NCI-H2227 (cell line): ENCODE measurements at regions not wholly inside any gene's neighbourhood (a gene's known extent, or its start where the extent isn't known, plus 50 kb on each side); places are given as distances from the start of the nearest gene placed in this dataset.
"Not testable (repeated sequence)": the region's sequence is repeated elsewhere in the genome, so short reads cannot be mapped to it uniquely, and the experiment has no call there.

Source experiments
- DNase-seq: peaks from one replicate; lab custom pipeline; 2025; ENCODE audit not compliant: unreplicated experiment; lab: John Stamatoyannopoulos, UW

DNA sequence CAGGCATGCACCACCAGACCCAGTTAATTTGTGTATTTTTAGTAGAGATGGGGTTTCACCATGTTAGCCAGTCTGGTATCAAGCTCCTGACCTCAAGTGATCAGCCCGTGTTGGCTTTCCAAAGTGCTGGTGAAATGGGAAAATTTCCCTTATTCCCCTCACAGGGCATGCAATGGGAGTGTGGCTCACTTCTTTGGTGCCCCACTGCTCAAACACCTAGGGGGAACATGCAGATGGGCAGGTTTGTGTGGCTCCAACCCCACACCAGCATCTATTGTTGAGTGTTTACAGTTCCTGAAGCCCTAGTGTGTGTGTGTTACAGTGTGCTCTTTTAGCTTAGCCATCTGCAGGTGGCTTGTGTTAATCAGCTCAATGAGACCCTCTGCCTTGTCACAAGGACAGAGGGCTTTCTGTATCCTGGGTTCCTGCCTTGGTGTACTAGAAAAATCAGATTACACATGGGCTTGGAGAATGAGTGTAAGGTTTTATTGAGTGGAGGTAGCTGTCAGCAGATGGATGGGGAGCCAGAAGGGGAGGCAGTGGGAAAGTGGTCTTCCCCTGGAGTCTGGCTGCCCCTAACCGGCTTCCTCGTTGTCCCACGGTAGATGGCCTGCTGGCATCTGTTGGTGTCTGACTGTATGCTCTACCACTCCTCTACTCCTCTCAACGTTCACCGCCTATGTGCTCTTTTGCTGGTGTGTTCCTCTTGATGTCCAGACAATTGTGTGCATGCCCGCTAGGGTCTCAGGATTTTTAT lies 248.1 kb upstream of the CBLB start:
- no peak for DNase-seq

DNA sequence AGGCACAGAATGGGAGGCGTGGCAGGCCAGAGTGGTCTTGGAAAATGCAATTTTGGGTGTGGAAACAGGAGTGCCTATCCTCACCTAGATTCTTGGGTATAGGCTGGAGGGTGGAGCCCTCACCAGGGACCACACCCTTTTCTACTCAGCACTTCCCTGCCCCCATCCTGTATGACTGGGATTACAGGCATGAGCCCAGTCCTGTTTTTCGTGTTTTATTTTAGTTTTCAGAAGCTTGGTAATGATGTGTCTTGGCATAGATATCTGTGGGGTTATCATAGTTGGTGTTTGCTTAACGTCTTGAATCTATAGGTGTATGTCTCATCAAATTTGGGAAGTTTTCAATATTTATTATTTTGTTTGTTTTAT lies 248.7 kb upstream of the CBLB start:
- no peak for DNase-seq

DNA sequence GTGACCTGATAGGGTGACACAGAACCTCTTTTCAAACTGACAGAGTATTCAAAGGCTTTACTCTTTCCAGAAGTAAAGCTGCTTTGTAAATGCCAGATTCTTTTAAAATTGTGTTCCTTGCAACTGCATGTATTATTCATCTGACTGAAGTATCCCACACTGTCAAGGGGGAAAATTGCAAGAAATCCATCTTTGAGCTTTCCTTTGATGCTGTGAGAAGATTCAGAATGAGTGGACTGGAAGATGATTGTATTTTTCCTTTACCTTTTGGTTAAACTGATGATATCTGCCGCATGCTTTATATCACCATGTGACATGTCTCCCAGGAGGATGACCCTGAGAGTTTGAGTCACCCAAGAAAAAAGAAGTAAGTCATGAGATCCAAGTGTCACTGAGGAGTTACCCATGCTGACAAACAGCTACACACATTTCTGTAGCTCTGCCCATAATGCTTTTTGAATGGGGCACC lies 250.8 kb upstream of the CBLB start:
- DNase-seq: no peak

DNA sequence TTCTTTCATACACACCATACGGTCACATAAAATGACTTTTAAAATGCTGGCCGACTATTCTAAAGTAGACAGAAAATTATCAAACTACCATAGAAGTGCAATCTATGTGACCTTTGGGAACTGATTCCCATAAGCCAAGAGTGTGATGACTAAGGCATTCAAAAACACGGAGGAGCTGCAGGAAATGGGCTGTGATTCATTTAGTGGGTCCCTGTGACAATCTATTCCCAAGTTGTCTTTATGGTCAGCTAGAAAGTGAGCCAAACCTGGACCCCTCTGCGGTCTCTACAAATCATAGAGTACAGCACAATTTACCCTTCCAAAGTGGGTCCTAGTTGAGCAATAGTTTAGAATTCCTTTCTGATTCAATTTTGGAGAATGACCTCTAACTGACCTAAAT lies 251.5 kb upstream of the CBLB start:
- no peak for DNase-seq

DNA sequence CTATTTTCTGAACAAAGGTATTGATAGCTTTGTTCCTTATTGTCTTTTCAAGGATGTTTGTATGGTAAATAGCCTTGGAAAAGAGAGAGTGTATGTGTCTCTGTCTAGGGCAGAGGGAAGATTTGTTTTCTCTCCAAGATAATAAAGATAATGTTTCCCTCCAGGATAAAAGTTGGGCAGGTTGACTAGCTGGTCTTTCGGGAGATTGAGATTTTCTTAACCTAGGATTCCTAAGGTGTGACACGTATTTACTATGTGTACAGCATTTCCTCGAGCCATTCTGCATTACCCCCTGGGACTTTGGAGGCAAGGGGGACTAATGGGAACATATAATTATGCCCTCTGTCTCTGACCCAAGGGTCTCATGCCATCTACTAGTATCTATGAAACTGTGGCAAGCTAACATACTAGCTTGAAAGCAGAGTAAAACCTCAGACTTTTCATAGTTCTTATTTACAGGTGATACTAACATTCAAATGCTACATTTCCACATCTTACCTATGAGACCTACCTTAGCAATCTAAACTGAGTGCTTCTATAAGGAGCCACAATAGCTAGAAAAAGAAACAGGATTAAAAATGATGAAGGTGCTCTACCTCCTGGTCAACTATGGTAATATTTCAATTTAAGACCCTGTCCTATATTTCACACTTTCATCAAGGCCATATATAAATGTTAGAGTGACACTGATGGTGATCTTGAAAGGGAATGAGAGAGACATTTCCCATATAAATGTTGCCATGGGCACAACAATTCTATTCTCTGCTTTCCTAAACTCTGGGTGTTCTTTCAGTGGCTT lies 252.9 kb upstream of the CBLB start:
- no peak for DNase-seq

DNA sequence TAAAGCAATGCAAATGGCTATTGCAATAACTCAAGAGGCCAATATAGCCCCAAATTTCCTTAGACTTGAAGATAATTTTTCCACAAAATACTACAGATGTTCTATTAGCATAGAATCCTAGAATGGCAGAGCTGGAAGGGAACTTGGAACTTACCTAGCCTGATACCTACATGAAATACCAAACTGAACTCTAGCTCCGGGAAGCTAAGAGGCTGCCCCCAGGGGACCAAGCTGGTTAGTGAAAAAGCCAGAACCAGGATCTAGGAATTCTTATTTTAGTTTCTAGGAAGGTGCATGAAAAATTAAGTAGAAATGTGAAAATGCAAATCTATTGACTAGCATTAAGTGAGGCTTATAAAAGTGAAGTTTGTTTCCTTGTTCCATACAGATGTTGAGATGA lies 256.0 kb upstream of the CBLB start:
- DNase-seq: no peak

DNA sequence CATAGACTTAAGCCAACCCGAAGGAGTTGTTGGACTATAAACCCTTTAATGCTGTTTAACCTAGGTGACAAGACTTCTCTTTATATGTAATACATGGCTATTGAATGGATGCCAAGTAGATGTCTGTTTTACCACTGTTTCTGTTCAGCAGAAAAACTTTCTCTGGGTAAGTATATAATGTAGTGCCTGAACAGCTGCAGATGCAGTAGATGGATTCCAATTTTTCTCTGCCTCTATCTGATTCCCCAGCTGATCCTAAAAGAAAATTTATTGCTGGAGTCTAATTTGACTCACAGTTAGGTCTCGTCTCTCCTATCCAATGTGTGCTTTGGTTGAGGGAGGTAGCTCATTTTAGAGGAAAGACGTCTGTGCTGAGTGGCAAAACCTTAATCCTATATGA lies 256.5 kb upstream of the CBLB start:
- DNase-seq: no peak

DNA sequence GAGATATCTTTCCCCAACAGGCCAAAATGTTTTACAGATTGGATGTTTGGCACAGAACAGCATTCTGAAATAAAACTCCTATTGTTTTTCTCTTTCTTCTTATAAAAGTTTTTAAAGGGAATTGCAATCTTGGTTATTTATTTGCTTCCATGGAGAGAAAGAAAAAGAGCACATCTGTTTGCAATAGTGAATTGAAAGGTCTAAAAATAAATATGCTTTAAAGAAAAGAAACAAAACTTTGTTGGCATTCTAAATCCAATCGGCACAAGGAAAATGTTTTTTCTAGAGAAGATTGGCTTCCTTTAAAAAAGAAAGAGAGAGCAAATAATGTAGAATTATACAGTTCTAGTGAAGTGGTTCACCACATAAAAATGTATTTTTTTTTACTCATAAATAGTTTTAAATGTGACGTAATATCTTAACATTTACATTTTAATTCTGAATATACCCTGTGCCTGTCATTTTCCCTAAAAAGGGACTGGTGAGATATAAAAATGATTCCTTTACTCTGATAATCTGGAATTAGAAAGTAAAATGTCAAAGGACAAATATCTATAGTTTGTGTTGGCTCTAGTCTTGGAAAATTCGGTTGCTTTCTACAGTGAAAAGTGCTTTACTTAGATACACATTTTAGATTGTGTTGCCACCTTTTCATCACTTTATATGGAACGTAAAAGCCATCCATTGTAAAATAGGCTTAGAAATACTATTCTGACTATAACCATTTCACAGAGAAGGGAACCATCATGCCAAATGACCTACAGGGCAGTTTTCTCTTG lies 257.4 kb upstream of the CBLB start:
- DNase-seq: no peak

DNA sequence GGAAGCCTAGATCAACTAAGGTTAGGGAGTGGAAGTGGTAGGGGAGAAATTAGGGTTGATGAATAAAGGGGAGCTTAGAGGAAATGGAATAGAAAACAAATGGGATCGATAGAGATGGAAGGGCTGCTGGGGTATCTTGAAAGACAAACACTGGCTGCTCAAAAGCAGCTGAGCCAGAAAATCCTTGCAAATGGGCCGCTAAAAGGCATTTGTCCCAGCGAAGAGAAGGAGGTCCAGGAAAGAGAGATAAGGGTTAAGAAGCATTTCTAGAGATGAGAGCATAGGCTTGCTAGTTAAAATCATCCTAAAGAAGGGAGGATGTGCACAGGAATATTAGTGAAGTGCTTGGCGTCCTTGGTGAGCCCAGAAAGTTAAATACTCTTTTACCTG lies 258.0 kb upstream of the CBLB start:
- DNase-seq: no peak

DNA sequence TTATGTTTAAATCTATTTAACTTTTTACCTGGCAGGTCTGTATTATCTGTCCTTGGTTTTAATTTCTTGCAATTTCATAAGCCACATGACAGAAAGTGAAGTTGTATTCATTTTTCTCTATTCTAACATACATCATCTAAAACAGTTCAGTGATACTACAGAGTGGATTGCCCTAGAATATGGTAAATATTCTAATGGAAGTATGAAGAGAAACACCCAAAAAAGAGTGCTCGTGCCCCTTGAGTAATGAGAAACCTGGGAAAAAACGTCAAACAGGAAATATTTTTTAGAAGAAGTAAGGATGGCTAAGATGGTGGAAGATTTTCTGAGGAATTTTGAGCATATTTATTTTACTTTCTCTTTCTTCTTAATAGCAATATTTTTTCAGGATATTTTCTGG lies 261.1 kb upstream of the CBLB start:
- no peak for DNase-seq

DNA sequence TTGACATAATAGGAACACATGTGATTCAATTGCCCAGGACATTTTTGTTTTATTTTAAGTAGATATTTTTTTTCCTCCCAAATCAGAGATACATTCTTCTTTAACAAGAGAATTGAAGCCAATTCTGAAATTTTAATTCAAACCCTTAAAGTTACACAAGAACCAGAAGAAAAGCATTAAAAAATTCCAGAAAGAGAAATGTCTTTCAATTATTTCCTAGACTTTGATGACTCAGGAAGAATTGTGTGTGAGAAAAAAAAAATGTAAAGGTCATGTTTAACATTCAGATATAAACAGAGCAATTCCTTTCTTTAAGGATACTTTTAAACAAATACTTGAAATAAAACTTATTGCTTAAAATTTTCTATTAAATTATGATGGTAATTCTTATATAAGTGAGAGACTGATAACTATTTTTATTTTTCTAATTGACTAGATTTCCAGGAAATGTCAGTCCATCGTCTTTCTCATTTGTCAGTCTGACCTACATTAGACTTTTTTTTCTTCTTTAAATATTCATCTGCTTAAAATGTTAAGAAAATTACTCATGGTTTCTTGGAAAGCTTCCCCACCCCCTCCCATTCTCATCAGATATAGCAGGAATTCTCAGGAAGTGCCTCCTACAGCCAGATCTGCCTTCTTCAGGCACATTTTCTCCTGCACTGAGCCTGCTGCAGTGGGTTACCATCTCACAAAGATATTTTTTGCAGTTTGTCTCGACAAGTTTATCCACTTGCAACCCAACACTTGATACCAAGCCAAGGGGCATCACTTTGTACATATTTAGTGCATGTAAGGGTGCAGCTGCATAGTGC lies 261.8 kb upstream of the CBLB start:
- DNase-seq: no peak

DNA sequence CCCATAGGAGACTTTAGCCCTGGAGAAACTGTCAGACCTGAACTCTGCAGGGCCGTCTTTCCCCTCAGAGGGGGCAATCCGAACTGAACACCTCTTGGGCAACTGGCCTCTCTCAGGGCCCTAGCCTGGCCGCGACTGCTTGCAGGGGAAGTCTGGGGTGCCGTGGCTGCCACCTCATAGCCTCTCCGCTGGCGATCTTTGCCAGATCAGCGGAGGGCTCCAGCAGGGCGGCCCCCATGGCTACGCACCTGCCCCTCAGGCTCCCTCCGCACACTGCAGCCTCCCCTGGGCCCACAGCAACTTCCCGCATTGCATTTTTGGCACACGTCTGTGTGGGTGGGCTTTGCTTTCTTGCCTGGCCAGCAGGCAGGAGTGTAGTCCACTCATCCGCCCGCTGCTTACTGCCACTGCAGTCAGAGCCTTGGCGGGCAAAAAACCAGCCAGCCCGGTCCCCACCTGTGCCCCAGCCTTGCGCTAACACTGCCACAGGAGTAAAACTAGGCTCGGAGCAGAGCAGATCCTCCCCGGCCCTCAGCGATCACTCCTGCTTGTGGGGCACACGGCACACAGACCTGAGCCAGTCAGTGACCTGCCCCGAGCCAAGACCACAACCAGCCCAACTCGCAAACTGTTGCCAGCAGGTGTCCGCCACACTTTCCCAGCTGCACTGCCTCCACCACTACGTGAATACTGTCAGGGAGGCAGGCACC lies 266.8 kb upstream of the CBLB start:
- no peak for DNase-seq

DNA sequence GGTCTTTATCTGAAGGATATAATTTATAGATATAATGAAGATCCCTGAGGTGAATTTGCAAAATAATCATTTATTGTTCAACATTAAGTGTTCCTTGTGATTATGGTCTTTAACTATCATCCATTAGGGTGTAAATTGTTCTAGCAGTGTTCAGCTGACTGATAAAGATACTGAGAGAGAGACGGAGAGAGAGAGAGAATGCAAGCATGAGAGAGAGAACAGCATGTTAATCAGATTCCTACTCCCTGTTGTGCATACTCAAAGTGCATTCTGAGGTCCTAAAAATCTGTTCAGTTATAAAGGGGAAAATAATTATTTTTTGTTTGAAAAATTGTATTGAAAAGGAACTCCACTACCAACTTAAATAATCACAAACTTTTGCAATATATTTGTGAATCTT lies 271.0 kb upstream of the CBLB start:
- no peak for DNase-seq

DNA sequence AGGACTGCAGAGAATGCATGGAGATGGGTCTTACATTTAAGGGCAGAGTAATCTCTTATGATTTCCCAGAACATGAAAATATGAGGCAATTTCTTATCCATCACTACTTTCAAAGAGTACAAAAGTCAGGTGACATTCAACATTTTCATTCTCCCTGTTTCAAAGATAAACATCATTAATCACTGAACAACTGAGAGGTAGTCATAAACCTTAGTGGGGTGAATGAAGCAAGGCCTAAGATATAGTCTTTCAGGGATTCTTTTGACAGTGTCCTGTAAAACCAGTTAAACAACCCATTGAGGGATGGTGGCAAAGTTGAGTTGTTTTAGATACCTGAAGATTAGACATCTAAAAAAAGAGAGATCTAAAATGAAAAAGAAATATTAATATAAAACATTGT lies 271.6 kb upstream of the CBLB start:
- DNase-seq: no peak

DNA sequence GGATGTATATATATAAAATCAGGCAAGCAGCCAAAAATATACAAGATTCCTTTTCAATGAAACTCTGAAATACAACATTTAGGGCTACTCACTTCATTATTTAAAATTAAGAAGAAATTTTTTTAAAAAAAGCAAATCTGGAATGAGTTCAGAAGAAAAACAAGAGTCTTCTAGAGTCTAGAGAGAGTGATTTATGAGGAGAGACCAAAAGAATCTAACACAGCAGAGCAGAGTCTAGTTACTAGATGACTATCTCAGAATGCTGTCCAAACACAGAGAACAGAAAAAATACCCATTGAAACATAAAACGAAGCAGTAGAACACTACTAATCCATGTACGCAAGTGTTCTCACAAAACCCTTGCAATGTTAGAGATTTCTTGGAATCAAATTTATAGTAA lies 275.2 kb upstream of the CBLB start:
- no peak for DNase-seq

DNA sequence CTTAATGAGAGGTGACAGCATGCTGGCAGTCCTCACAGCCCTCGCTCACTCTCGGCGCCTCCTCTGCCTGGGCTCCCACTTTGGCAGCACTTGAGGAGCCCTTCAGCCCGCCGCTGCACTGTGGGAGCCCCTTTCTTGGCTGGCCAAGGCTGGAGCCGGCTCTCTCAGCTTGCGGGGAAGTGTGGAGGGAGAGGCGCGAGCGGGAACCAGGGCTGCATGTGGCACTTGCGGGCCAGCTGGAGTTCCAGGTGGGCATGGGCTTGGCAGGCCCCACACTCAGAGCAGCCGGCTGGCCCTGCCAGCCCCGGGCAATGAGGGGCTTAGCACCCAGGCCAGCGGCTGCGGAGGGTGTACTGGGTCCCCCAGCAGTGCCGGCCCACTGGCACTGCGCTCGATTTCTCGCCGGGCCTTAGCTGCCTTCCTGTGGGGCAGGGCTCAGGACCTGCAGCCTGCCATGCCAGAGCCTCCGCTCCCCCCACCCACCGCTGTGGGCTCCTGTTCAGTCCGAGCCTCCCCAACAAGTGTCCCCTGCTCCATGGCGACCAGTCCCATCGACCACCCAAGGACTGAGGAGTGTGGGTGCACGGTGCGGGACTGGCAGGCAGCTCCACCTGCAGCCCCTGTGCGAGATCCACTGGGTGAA lies 279.7 kb upstream of the CBLB start:
- DNase-seq: not testable (repeated sequence)

DNA sequence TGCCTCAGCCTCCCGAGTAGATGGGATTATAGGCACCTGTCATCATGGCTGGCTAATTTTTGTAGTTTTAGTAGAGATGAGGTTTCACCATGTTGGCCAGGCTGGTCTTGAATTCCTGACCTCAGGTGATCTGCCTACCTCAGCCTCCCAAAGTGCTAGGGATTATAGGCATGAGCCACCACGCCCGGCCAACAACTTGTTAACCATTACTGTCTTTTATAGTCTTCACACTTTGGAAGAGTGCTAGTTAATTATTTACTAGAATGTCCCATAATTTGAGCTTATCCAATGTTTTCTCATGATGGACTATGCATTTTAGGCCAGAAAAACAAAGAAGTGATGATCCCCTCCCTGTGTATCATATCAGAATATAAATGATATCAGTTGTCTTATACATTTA lies 288.6 kb upstream of the CBLB start:
- DNase-seq: no peak

DNA sequence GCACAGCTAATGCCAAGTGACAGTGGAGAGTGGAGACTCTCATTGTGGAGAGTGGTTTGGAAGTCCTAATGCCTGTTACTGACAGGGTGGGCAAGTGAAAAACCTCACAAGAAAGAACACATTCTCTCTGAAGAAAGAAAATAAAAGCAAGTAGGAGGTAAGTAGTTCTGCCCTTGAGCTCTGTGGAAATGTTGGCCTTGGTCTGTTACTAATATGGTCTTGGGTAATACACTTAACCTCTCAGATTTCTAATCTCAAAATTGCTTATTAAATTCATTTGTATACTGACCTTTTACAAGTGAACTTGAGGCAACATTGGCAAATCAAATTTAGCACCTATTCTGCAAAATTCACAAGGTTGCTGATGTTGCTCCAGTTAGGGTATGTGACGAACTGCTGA lies 291.6 kb upstream of the CBLB start:
- DNase-seq: no peak

DNA sequence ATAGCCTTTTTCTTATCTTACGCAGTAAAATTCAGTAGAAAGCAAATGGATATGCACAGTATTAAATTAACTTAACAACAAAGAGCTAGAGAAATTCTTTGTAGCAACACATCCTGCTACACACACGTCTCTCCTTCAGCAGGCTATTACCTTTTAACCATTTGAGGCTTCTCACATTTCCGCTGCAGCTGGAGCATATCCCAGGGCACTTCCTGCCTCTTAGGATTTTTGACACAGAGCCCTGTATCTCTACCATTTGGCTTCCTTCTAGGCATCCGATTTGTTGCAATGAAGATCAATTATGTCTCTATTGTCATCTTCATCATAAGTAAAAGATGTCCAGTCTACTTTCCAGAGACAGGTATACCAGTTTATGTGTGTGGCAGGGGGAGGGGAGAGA lies 292.4 kb upstream of the CBLB start:
- DNase-seq: no peak

DNA sequence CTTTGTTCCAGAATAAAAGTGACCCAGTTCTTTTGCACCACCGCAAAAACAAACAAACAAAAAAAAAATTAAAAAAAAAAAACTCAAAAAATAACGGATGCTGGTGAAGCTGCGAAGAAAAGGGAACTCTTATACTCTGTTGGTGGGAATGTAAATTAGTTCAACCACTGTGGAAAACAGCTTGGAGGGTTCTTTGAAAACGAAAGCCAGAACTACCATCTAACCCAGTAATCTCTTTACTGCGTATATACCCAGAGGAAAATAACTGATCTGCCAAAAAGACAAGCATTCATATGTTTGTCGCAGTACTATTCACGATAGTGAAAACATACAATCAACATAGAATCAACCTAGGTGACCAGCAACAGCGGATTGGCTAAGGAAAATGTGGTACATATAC lies 298.9 kb upstream of the CBLB start:
- no peak for DNase-seq
